ENCODE measurements at regions not wholly inside any gene's neighbourhood (a gene's known extent, or its start where the extent isn't known, plus 50 kb on each side); places are given as distances from the start of the nearest gene placed in this dataset.

GRCh38 chr22:48627966-48628365 lies 1199.7 kb downstream of the BRD1 start:
- no peak for TF ChIP-seq EZH2 (IDR thresholded peaks at IDR 0.05; ENCODE audit: insufficient read depth, poor library complexity, severe bottlenecking)
- TF ChIP-seq EZH2phosphoT487 (IDR thresholded peaks at IDR 0.05; ENCODE audit: insufficient read depth, low read depth): no peak
